SJSA1 (cell line): ENCODE measurements at regions not wholly inside any gene's neighbourhood (a gene's known extent, or its start where the extent isn't known, plus 50 kb on each side); places are given as distances from the start of the nearest gene placed in this dataset.

Experiments
- DNase-seq, 2 experiments: peaks; one replicate each; pipeline ENCODE4 v3.0.0-alpha.2; 2015 to 2020; ENCODE audit warnings: low spot score in 2 of 2, low read depth in 1 of 2
- H3K27ac ChIP-seq: fragments of 250-450 bp; sonication (Bioruptor Pico); 2 replicates; pipeline ENCODE4 v1.5.1; 2020; ENCODE audit warnings: mild to moderate bottlenecking, moderate library complexity
- H3K27me3 ChIP-seq: fragments of 250-450 bp; sonication (Bioruptor Pico); replicated peaks from 2 replicates; pipeline ENCODE4 v1.5.1; 2020; ENCODE audit warnings: mild to moderate bottlenecking, moderate library complexity
- H3K36me3 ChIP-seq: fragments of 250-450 bp; sonication (Bioruptor Pico); 2 replicates; pipeline ENCODE4 v1.5.1; 2020; ENCODE audit warnings: mild to moderate bottlenecking
- H3K4me1 ChIP-seq: fragments of 250-450 bp; sonication (Bioruptor Pico); replicated peaks from 2 replicates; pipeline ENCODE4 v1.6.1; 2021; ENCODE audit warnings: mild to moderate bottlenecking
- H3K4me3 ChIP-seq: fragments of 250-450 bp; sonication (Bioruptor Pico); 2 replicates; pipeline ENCODE4 v1.5.1; 2020; ENCODE audit warnings: mild to moderate bottlenecking
- H3K9me3 ChIP-seq: fragments of 250-450 bp; sonication (Bioruptor Pico); replicated peaks from 2 replicates; pipeline ENCODE4 v1.5.1; 2020; ENCODE audit warnings: mild to moderate bottlenecking

DNA sequence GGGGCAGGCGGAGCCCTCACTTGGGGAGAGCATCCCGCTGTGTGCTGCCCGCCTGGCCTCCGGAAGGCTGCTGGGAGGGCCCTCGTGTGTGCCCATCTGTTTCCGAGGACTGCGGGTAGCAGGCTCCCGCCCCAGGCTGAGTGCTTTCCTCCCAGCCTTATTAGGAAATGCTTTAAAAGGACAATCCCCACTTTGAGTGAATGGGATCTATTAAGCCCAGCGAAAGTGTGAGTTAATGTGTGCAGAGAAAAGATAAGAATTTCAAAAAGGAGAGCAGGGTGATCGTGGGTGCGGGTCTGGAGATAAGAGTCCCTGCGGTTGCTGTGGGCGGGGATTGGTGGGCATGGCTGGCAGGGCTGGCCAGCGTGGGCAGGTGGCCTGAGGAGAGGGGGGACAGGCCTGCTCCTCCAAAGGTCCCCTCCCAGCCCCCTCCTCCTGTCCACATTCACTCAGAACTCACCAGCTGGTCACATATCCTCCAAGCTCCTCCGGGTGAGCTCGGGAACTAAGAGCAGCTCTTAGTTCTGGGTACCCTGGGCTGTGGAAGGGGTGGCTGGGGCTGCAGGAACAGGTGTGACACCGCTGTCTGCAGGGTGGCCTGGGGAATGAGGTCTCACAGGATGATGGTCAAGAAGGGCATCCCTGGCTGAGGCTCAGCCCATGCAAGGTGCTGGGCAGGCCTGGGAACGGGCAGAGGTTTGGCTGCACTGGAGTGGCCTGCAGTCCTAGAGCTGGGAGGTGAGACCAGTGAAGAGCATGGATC, 1260.3 kb downstream of the BRD1 start:
- H3K4me1 ChIP-seq, result peaks cover 15% of the 10 kb centered on the region
- H3K27me3 ChIP-seq, result no peaks in the 10 kb centered on the region
- H3K4me3 ChIP-seq, result peak overlapping the region; percentile 24
- H3K36me3 ChIP-seq, result no peaks in the 10 kb centered on the region
- no peak for DNase-seq
- H3K9me3 ChIP-seq, result peaks cover 10% of the 10 kb centered on the region; the same call in 1 of the 2 replicates
- no peak overlapping the region for H3K27ac ChIP-seq

DNA sequence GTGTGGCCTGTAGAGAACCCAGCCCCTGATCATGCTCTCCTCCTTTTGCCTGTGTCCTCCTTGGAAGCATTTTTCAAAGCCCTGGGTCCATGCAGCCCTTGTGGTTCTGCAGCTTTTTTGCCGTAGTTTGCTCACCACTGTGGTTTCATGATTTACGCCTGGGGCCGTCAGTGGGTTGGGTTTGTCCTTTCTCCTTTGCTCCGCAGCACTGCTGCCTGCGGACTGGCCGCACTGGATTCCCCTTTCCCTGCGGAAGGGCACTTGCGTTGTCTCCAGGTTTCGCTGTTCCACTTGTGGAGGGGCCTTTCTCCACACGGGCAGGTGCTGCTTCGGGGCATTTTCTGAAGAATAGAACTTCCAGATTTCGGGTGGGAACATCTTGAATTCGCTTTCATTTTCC, 1260.9 kb downstream of the BRD1 start:
- peak overlapping the region; percentile 24 for H3K4me3 ChIP-seq
- no peak overlapping the region for H3K27ac ChIP-seq
- H3K4me1 ChIP-seq, result peaks cover 15% of the 10 kb centered on the region
- H3K36me3 ChIP-seq, result no peaks in the 10 kb centered on the region
- H3K9me3 ChIP-seq, result peaks cover 10% of the 10 kb centered on the region; the same call in 1 of the 2 replicates
- peak in 1 of 2 experiments; percentile 50 for DNase-seq
- H3K27me3 ChIP-seq, result no peaks in the 10 kb centered on the region

DNA sequence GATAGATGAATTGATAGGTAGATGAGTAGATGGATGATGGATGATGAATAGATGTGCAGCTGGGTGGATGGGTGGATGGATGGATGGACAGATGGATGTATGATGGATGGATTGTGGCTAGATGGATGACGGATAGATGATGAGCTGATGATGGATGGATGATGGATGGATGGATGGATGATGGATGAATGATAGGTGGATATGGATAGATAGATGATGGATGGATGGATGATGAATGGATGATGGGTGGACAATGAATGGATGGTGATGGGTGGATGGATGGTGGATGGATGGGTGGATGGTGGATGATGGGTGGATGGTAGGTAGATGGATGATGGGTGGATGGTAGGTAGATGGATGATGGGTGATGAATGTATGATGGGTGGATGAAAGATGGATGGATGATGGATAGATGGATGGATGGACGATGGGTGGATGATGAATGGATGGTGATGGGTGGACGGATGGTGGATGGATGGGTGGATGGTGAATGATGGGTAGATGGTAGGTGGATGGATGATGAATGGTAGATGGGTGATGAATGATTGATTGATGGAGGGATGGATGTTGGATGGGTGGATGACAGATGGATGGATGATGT, 1261.7 kb downstream of the BRD1 start:
- Histone ChIP-seq H3K9me3 (peaks cover 10% of the 10 kb centered on the region; the same call in 1 of the 2 replicates), H3K36me3 (no peaks in the 10 kb centered on the region), H3K27me3 (no peaks in the 10 kb centered on the region), H3K4me1 (peaks cover 15% of the 10 kb centered on the region), H3K4me3 (no peak overlapping the region), H3K27ac (no peak overlapping the region)
- DNase-seq, result no peak

DNA sequence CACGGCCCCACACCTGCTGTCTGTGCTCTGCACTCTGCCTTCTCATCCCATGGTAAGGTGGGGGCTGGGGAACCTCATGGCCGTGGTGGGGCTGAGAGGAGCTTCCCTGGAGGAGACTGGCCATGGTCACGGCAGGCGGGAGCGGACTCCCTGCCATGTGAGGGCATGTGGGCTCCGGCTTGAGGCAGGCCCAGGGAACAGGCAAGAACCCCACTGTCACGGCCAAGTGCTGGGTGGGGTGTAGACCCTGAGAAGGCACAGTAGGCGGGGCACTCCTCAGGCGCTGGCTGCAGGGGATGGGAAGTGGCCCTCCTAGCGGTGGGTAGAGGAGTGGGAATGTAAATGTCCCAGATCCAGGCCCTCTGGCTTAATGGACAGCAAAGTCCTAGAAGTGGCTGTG, 1262.7 kb downstream of the BRD1 start:
- DNase-seq, result no peak
- no peak overlapping the region for H3K4me3 ChIP-seq
- peaks cover 4% of the 10 kb centered on the region; the same call in 1 of the 2 replicates for H3K9me3 ChIP-seq
- H3K27me3 ChIP-seq, result no peaks in the 10 kb centered on the region
- no peak overlapping the region for H3K27ac ChIP-seq
- peaks cover 15% of the 10 kb centered on the region for H3K4me1 ChIP-seq
- H3K36me3 ChIP-seq, result no peaks in the 10 kb centered on the region

DNA sequence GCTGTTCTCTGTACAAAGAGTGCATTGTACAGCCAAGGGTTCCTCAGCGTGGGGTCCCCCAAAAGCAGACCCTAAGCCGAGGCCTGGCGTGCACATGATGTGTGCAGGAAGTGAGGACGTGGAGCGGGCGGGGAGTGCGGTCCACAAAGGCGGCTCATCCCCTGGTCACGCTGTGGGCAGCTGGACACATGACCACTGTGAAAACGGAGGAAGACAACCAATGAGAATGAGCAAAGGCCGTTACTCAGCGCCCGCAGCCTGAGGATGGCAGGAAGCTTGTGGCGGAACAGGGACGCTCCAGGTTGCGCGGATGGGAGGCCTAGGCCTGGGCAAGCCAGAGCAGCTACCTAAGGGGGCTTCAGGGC, 1263.7 kb downstream of the BRD1 start:
- Histone ChIP-seq H3K36me3 (no peaks in the 10 kb centered on the region), H3K4me1 (peaks cover 15% of the 10 kb centered on the region), H3K4me3 (no peak overlapping the region), H3K9me3 (no peaks in the 10 kb centered on the region), H3K27ac (no peak overlapping the region), H3K27me3 (no peaks in the 10 kb centered on the region)
- DNase-seq, result no peak

DNA sequence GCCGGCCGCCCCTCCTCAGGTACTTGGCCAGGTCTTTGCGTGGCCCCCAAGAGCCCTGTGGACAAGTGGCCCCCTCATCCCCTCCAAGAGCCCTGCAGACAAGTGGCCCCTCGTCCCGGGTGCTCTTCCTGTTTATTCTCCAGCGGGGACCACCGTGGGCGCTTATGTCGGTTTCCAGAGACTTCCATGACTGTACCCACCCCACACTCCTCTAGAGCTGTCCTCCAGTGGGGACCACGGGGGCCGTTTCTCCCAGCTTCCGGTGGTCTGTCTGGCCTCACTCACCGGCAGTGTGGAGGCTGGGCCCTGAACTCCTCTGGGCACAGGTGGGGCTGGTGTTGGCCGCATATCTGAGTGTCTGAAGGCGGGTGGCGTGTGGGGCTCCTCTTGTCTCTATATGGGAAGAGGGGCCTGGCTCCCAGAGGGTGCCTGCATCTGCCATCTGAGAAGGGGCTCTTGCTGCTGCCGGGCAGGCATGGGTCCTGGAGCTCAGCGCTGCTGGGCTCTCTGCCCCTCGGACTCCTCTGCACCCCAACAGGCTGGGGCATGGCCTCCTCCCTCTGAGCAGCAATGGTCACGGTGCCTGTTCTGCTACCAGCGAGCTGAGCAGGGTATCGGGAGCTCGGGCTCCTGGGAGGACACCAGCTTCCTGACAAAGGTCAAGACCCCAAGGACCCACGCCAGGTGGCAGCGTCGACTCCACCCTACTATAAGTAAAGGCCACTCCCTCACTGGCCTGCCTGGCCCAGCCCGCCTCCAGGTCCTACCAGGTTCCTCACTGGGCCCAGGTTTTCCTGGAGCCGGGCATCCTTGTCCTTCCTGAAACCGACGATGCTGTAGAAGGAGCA, 1264.3 kb downstream of the BRD1 start:
- Histone ChIP-seq H3K4me1 (peaks cover 15% of the 10 kb centered on the region), H3K27me3 (no peaks in the 10 kb centered on the region), H3K9me3 (no peaks in the 10 kb centered on the region), H3K27ac (no peak overlapping the region), H3K4me3 (no peak overlapping the region), H3K36me3 (no peaks in the 10 kb centered on the region)
- DNase-seq, result no peak

DNA sequence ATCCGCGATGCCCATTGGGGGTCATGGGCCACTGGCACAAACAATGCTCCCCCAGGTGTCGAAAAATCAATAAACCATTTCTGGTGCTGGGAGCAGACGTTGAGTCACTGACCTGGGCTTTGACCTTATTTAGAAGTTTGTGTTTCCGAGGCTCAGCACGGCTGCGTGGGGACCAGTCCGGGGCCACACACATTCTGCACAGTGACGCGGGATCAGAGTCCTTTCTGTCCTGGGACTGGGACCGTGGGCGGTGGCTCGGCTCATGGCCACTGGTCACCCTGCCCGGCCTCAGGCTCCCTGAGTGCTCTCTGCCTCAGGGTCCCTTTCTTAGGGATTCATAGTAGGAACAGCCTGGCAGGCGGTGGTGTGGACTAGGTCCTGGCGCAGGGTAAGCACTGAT, 1266.0 kb downstream of the BRD1 start:
- no peaks in the 10 kb centered on the region for H3K9me3 ChIP-seq
- DNase-seq, result no peak
- H3K4me1 ChIP-seq, result peaks cover 4% of the 10 kb centered on the region
- H3K4me3 ChIP-seq, result no peak overlapping the region
- H3K27me3 ChIP-seq, result no peaks in the 10 kb centered on the region
- no peaks in the 10 kb centered on the region for H3K36me3 ChIP-seq
- no peak overlapping the region for H3K27ac ChIP-seq

DNA sequence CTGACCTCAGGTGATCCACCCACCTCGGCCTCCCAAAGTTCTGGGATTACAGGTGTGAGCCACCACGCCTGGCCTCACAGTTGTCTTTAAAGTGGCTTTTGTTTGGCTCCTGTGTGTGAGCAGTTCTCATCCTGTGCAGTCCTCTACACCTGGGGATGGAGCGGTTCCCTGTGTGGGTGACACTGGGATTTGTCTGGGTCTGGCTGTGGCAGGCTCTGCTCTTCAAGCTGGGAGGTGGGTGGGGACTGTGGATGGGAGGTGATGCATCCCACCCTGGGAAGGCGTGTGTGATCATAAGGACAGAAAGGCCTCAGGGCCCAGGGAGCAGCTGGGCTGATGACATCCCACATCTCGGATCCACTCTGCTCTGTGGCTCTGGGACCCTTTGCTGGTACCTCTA, 1266.8 kb downstream of the BRD1 start:
- H3K27ac ChIP-seq, result no peak overlapping the region
- no peak for DNase-seq
- no peak overlapping the region for H3K4me3 ChIP-seq
- no peaks in the 10 kb centered on the region for H3K27me3 ChIP-seq
- H3K9me3 ChIP-seq, result no peaks in the 10 kb centered on the region
- H3K4me1 ChIP-seq, result no peaks in the 10 kb centered on the region
- no peaks in the 10 kb centered on the region for H3K36me3 ChIP-seq

DNA sequence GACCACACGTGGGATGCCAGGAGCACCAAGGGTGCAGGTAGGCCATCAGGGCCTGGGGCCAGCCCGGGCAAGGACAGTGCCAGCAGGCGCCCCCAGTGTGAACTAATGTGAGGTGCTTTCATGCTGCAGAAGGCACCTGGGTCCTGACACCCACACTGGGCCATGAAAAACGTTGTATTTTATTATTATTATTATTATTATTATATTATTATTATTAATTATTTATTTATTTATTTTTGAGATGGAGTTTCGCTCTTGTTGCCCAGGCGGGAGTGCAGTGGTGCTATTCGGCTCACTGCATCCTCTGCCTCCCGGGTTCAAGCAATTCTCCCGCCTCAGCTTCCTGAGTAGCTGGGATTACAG, 1267.3 kb downstream of the BRD1 start:
- DNase-seq, result no peak
- Histone ChIP-seq H3K4me3 (no peak overlapping the region), H3K27ac (no peak overlapping the region), H3K27me3 (no peaks in the 10 kb centered on the region), H3K4me1 (0 out of 2 replicates have a peak, but pooled peaks cover under 1% of the 10 kb centered on the region), H3K9me3 (no peaks in the 10 kb centered on the region), H3K36me3 (no peaks in the 10 kb centered on the region)

DNA sequence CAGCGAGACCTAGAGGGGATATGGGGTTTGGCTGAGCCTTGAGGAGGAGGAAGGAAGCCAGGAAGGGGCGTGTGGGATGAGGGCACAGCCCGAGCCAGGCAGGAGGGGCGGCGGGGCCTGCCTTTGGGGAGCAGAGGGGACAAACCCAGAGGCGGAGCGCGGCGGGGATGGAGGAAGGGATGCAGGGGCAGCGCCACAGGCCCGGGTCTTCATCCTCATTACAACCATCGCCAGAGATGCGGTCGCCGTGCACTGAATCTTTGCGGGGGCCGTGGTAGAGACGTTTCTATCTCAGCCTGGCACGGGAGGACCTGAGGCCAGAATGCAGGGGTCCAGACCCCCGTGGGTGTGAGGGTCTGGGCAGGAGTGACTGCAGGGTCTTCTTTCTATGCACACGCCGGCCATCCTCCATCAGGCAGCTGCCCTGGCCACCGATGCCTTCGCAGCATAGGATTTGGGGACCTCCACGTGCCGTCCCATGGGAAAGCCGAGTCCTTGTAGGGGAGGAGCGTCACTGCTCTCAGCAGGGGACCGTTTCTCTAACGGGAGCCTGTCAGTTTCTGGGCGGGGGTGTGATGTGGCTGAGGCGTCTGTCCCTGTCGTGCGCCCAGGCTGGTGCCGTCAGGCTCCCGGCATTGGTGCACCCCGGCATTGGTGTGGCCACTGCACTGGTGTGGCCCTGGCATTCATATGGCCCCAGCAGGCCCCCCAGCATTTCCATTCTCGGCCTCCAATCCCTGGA, 1267.9 kb downstream of the BRD1 start:
- Histone ChIP-seq H3K4me1 (peaks cover 5% of the 10 kb centered on the region; the same call in 1 of the 2 replicates), H3K27ac (no peak overlapping the region), H3K36me3 (no peaks in the 10 kb centered on the region), H3K9me3 (no peaks in the 10 kb centered on the region), H3K27me3 (no peaks in the 10 kb centered on the region), H3K4me3 (no peak overlapping the region)
- no peak for DNase-seq

DNA sequence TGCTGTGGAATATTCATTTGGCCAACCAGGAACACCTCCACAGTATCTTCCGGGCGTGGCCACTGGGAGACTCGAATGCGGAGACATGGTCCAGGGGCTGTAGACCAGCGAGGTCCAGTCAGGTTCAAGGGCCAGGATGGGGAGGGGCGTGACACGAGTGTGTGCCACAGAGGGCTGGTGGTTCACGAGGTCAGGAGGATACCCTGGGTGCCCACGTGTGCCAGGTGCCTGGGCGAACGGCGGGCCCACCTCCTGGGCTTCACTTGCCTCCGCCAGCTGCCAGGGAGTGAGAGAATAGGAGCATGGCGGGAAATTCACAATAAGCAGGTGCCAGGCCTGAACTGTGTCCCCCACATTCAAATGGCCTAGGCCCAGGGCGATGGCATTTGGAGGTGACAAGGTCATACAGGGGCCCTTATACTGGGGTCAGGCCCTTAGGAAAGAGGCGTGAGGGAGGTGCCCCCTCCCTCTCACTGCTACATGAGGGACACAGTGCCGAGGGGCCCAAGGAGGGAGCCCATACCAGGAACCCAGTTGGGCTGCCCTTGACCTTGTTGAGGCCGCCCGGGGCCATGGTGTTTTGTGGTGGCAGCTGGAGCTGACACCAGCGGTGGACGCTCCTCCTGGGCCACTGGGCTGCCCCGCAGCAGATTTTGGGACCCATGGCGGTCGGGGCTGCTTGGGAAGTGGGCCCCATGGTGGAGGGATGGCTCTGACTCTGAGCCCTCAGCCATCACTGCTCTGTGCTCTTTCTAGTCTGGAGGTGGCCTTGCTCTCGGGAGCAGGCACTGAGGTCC, 1268.9 kb downstream of the BRD1 start:
- Histone ChIP-seq H3K27ac (no peak overlapping the region), H3K9me3 (no peaks in the 10 kb centered on the region), H3K27me3 (no peaks in the 10 kb centered on the region), H3K4me1 (peaks cover 5% of the 10 kb centered on the region; the same call in 1 of the 2 replicates), H3K36me3 (no peaks in the 10 kb centered on the region), H3K4me3 (no peak overlapping the region)
- no peak for DNase-seq

DNA sequence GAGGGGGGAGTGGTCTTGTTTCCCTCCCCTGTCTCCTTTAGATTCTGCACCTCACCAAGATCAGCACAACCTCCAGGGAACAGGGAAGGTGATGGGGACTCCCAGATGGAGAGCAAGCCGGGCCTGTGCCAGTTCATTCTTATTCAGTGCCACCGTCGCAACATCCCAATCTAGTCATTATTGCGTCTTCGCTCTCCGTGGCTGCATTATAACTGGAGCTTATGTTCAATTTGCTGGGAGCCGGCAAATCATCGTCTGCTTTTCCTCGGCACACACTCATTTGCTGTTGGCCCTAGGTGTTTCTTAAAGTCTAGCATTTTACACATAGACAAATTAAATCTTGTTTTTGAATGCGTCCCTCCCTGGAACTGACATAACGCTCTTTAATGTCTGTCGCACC, 1269.7 kb downstream of the BRD1 start:
- Histone ChIP-seq H3K27ac (no peak overlapping the region), H3K36me3 (no peaks in the 10 kb centered on the region), H3K4me3 (no peak overlapping the region), H3K4me1 (peaks cover 5% of the 10 kb centered on the region; the same call in 1 of the 2 replicates), H3K9me3 (no peaks in the 10 kb centered on the region), H3K27me3 (no peaks in the 10 kb centered on the region)
- no peak for DNase-seq

DNA sequence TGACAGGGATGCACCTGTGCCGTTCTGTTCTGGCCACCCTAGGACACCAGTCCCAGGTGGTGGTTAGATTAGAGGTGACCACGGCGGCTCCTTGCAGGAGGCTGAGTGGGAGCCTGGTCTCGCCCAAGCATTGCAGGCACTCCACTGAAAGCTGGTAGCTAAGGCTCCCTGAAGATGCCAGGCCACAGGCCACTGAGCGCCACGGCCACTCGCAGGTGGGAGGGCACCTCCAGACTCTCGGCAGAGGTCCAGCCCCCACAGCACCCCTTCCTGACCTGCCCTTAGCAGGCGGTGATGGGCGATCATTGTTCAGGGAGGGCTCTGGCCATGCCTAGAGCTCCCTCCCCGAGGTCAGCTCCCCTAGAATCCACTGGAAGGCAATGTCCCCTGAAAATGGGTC, 1270.2 kb downstream of the BRD1 start:
- Histone ChIP-seq H3K4me3 (no peak overlapping the region), H3K27ac (no peak overlapping the region), H3K4me1 (peaks cover 5% of the 10 kb centered on the region; the same call in 1 of the 2 replicates), H3K9me3 (no peaks in the 10 kb centered on the region), H3K27me3 (no peaks in the 10 kb centered on the region), H3K36me3 (no peaks in the 10 kb centered on the region)
- DNase-seq, result no peak
